ENCODE measurements at regions not wholly inside any gene's neighbourhood (a gene's known extent, or its start where the extent isn't known, plus 50 kb on each side); places are given as distances from the start of the nearest gene placed in this dataset.

DNA sequence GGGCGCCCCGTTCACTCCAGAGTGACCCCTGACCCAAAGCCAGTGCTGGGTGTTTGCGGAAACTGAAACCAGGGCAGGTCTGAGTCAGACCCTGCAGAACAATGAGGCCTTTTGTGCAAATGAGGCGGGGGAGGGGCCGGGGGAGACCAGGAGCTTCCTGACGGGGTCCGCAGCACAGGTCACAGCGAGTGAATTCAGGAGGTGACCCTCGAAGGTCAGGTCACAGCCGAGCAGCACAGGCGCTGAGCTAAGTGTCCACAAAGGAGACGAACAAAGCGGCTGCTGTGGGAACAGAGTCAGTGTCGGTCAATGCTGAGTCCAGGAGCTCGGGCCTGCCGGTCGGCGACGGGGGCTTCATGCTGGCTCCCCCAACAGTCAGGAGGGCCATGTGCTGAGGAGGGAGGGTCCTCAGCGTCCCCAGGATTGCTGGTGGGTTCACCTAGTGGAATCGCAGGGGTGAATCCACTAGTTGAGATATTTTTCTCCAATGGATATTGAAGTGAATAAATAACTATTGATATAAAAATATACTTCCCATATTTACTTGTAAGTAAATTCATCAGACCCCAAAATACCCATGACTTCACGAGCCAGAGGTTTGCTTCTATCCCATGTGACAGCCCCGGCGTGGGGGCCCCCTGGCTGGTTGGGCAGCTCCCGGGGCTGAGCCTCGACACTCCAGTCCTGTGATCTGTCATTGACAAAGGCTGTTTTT is 188.4 kb upstream of the SULF2 start:
- Histone ChIP-seq H3K36me3 (replicated peaks in 1 of 2; ENCODE audit: control insufficient read depth in 1 of 2, insufficient read depth in 2 of 2, low read length in 2 of 2) (no peaks in the 10 kb centered on the region), H3K4me3 (replicated peaks in 1 of 3; ENCODE audit: insufficient read depth in 1 of 3, low read depth in 2 of 3, low read length in 3 of 3) (peak overlapping the region in 1 of 3 experiments; percentile 61; a peak in 2 of 6 replicates), H3K27ac (ENCODE audit: extremely low read length, insufficient read depth, low read length) (peak overlapping the region; percentile 97), H3K9ac (ENCODE audit: insufficient read depth, low read depth, low read length) (peak overlapping the region; percentile 84), H2AFZ (ENCODE audit: low read length) (no peak overlapping the region), H3K4me2 (ENCODE audit: low read depth, low read length) (peak overlapping the region; percentile 84), H4K20me1 (ENCODE audit: insufficient read depth, low read length) (no peaks in the 10 kb centered on the region), H3K79me2 (ENCODE audit: insufficient read depth, low read length) (no peaks in the 10 kb centered on the region), H3K9me3 (ENCODE audit: low read length) (no peaks in the 10 kb centered on the region), H3K4me1 (ENCODE audit: insufficient read depth, low read length) (peaks cover 91% of the 10 kb centered on the region), H3K27me3 (ENCODE audit: control insufficient read depth in 1 of 2, insufficient read depth in 2 of 2, low read length in 2 of 2) (no peaks in the 10 kb centered on the region)
- intact Hi-C loops (cut with micrococcal nuclease; ENCODE audit: unreplicated experiment): loop anchor here (1.0 to 5.0 kb wide), 2 partner anchors 62 to 186 kb away; partner anchors contain the start of gene SULF2
- peak; percentile 89 for ATAC-seq
- ChIA-PET POLR2A (interaction anchor here (0.6 to 1.4 kb wide), 11 partner anchors 10 to 950 kb away, joined by 3 to 7 read pairs (median 3); no protein-coding TSS in a partner anchor), CTCF (ENCODE audit: low intra/inter-chr PET ratio, low total read pairs) (no interaction called here)
- FAIRE-seq: peak; percentile 95
- peak; percentile 99 for DNase-seq (ENCODE audit: low spot score)
- in situ Hi-C loops (cut with HindIII; ENCODE audit: extremely low pct_ligation_motif_present, low pct_unique_long_range_greater_than_20kb): loop anchor here (10.0 kb wide), 1 partner anchor 401 kb away; no protein-coding TSS in a partner anchor
- TSS peak; percentile 100 for BruUV-seq (replicated peaks)
- WGBS (ENCODE audit: low lambda C conversion rate): 7% methylated on average over 21 of the region's 26 CpGs
- TF ChIP-seq FOXA1 (IDR thresholded peaks at IDR 0.05): no peak
- TF ChIP-seq FOXA1 (CRISPR knock-in tag; IDR thresholded peaks at IDR 0.05): peak; percentile 80
- no peak for TF ChIP-seq TMF1 (CRISPR knock-in tag; IDR thresholded peaks at IDR 0.05; ENCODE audit: low read depth)
- TF ChIP-seq, protein P1, sequence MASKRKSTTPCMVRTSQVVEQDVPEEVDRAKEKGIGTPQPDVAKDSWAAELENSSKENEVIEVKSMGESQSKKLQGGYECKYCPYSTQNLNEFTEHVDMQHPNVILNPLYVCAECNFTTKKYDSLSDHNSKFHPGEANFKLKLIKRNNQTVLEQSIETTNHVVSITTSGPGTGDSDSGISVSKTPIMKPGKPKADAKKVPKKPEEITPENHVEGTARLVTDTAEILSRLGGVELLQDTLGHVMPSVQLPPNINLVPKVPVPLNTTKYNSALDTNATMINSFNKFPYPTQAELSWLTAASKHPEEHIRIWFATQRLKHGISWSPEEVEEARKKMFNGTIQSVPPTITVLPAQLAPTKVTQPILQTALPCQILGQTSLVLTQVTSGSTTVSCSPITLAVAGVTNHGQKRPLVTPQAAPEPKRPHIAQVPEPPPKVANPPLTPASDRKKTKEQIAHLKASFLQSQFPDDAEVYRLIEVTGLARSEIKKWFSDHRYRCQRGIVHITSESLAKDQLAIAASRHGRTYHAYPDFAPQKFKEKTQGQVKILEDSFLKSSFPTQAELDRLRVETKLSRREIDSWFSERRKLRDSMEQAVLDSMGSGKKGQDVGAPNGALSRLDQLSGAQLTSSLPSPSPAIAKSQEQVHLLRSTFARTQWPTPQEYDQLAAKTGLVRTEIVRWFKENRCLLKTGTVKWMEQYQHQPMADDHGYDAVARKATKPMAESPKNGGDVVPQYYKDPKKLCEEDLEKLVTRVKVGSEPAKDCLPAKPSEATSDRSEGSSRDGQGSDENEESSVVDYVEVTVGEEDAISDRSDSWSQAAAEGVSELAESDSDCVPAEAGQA (IDR thresholded peaks at IDR 0.05; ENCODE audit: low read depth): 0 out of 2 replicates have a peak, but pooled peaks have one; percentile 12
- TF ChIP-seq, protein P1 (CRISPR knock-in tag; IDR thresholded peaks at IDR 0.05; ENCODE audit: borderline replicate concordance): no peak
- peak; percentile 88 for TF ChIP-seq SAP130 (CRISPR knock-in tag; IDR thresholded peaks at IDR 0.05; ENCODE audit: low read depth)
- TF ChIP-seq, protein P2, sequence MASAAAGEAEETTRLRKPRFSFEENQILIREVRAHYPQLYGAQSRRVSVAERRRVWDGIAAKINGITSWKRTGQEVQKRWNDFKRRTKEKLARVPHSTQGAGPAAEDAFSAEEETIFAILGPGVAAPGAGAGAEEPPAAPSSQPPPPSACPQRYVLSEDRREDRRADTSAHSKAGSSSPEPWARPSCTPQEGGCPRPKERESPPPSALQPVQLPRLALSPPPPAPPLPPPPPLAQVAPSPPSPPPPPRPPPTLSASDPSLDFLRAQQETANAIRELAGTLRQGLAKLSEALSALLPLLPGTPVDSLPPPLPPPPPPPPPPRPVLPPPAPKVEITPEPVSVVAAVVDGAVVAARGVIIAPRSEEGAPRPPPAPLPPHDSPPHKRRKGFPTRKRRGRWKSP (CRISPR knock-in tag; IDR thresholded peaks at IDR 0.05): peak; percentile 19; the same call in 1 of the 2 replicates
- no peak for TF ChIP-seq PRMT3 (CRISPR knock-in tag; IDR thresholded peaks at IDR 0.05; ENCODE audit: borderline replicate concordance, low read depth)
- TF ChIP-seq MEIS2 (CRISPR knock-in tag; IDR thresholded peaks at IDR 0.05): peak; percentile 97
- TF ChIP-seq, protein P3, sequence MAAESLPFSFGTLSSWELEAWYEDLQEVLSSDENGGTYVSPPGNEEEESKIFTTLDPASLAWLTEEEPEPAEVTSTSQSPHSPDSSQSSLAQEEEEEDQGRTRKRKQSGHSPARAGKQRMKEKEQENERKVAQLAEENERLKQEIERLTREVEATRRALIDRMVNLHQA (CRISPR knock-in tag; IDR thresholded peaks at IDR 0.05): no peak
- TF ChIP-seq, protein P4, sequence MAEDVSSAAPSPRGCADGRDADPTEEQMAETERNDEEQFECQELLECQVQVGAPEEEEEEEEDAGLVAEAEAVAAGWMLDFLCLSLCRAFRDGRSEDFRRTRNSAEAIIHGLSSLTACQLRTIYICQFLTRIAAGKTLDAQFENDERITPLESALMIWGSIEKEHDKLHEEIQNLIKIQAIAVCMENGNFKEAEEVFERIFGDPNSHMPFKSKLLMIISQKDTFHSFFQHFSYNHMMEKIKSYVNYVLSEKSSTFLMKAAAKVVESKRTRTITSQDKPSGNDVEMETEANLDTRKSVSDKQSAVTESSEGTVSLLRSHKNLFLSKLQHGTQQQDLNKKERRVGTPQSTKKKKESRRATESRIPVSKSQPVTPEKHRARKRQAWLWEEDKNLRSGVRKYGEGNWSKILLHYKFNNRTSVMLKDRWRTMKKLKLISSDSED (CRISPR knock-in tag; IDR thresholded peaks at IDR 0.05): no peak
- TF ChIP-seq HDAC1 (CRISPR knock-in tag; IDR thresholded peaks at IDR 0.05): peak; percentile 92
